ENCODE measurements at regions not wholly inside any gene's neighbourhood (a gene's known extent, or its start where the extent isn't known, plus 50 kb on each side); places are given as distances from the start of the nearest gene placed in this dataset.
"Not testable (repeated sequence)": the region's sequence is repeated elsewhere in the genome, so short reads cannot be mapped to it uniquely, and the experiment has no call there.

GRCh38 chr4:120005527-120005926 is 61.1 kb downstream of the MAD2L1 start:
- H3K9me3 Mint-ChIP-seq, result no peaks in the 10 kb centered on the region
- no peak overlapping the region for H3K4me3 Mint-ChIP-seq
- H3K27ac Mint-ChIP-seq, result no peak overlapping the region
- no peaks in the 10 kb centered on the region for H3K36me3 Mint-ChIP-seq
- H3K4me1 Mint-ChIP-seq, result no peaks in the 10 kb centered on the region
- peaks cover 5% of the 10 kb centered on the region for H3K27me3 Mint-ChIP-seq

GRCh38 chr4:120005076-120005475 is 61.6 kb downstream of the MAD2L1 start:
- Mint-ChIP-seq H3K27me3 (peaks cover 5% of the 10 kb centered on the region), H3K4me3 (no peak overlapping the region), H3K4me1 (no peaks in the 10 kb centered on the region), H3K9me3 (no peaks in the 10 kb centered on the region), H3K27ac (no peak overlapping the region), H3K36me3 (no peaks in the 10 kb centered on the region)

GRCh38 chr4:120004054-120004453 is 62.6 kb downstream of the MAD2L1 start:
- H3K27ac Mint-ChIP-seq, result no peak overlapping the region
- H3K4me3 Mint-ChIP-seq, result no peak overlapping the region
- H3K4me1 Mint-ChIP-seq, result no peaks in the 10 kb centered on the region
- H3K9me3 Mint-ChIP-seq, result no peaks in the 10 kb centered on the region
- no peaks in the 10 kb centered on the region for H3K36me3 Mint-ChIP-seq
- H3K27me3 Mint-ChIP-seq, result peaks cover 4% of the 10 kb centered on the region

- no peaks in the 10 kb centered on the region for H3K4me1 Mint-ChIP-seq
- H3K4me3 Mint-ChIP-seq, result no peak overlapping the region
- no peaks in the 10 kb centered on the region for H3K36me3 Mint-ChIP-seq
- H3K9me3 Mint-ChIP-seq, result no peaks in the 10 kb centered on the region
- peaks cover 4% of the 10 kb centered on the region for H3K27me3 Mint-ChIP-seq
- H3K27ac Mint-ChIP-seq, result no peak overlapping the region
Observed at GRCh38 chr4:120003193-120003592, 63.5 kb downstream of the MAD2L1 start.

- peaks cover 4% of the 10 kb centered on the region for H3K27me3 Mint-ChIP-seq
- H3K4me1 Mint-ChIP-seq, result no peaks in the 10 kb centered on the region
- H3K36me3 Mint-ChIP-seq, result no peaks in the 10 kb centered on the region
- no peak overlapping the region for H3K27ac Mint-ChIP-seq
- H3K9me3 Mint-ChIP-seq, result no peaks in the 10 kb centered on the region
- H3K4me3 Mint-ChIP-seq, result no peak overlapping the region
Observed at GRCh38 chr4:120001850-120002249, 64.8 kb downstream of the MAD2L1 start.

- Mint-ChIP-seq H3K4me1 (no peaks in the 10 kb centered on the region), H3K36me3 (no peaks in the 10 kb centered on the region), H3K4me3 (no peak overlapping the region), H3K27me3 (peaks cover 2% of the 10 kb centered on the region), H3K9me3 (no peaks in the 10 kb centered on the region), H3K27ac (no peak overlapping the region)
Observed at GRCh38 chr4:120000591-120001296, 65.9 kb downstream of the MAD2L1 start.

- not testable (repeated sequence) for H3K27me3 Mint-ChIP-seq, H3K4me3 Mint-ChIP-seq, H3K4me1 Mint-ChIP-seq, H3K27ac Mint-ChIP-seq, H3K9me3 Mint-ChIP-seq, H3K36me3 Mint-ChIP-seq
Observed at GRCh38 chr4:119996024-119996423, 70.6 kb downstream of the MAD2L1 start.

- Mint-ChIP-seq H3K27me3 (peaks cover 7% of the 10 kb centered on the region), H3K36me3 (no peaks in the 10 kb centered on the region), H3K27ac (no peak overlapping the region), H3K4me3 (no peak overlapping the region), H3K4me1 (no peaks in the 10 kb centered on the region), H3K9me3 (no peaks in the 10 kb centered on the region)
Observed at GRCh38 chr4:119984996-119985395, 81.7 kb downstream of the MAD2L1 start.

- Mint-ChIP-seq H3K4me3 (no peak overlapping the region), H3K9me3 (no peaks in the 10 kb centered on the region), H3K36me3 (no peaks in the 10 kb centered on the region), H3K27me3 (peaks cover 8% of the 10 kb centered on the region), H3K27ac (no peak overlapping the region), H3K4me1 (no peaks in the 10 kb centered on the region)
Observed at GRCh38 chr4:119982756-119983155, 83.9 kb downstream of the MAD2L1 start.

- Mint-ChIP-seq H3K9me3 (no peaks in the 10 kb centered on the region), H3K4me3 (no peak overlapping the region), H3K36me3 (no peaks in the 10 kb centered on the region), H3K4me1 (no peaks in the 10 kb centered on the region), H3K27me3 (peaks cover 6% of the 10 kb centered on the region), H3K27ac (no peak overlapping the region)
Observed at GRCh38 chr4:119980456-119980855, 86.2 kb downstream of the MAD2L1 start.

GRCh38 chr4:119977076-119977940 is 89.3 kb downstream of the MAD2L1 start:
- Mint-ChIP-seq H3K4me3 (no peak overlapping the region), H3K9me3 (no peaks in the 10 kb centered on the region), H3K4me1 (no peaks in the 10 kb centered on the region), H3K27me3 (peaks cover 7% of the 10 kb centered on the region), H3K27ac (no peak overlapping the region), H3K36me3 (no peaks in the 10 kb centered on the region)

GRCh38 chr4:119971431-119972084 is 95.1 kb downstream of the MAD2L1 start:
- H3K27ac Mint-ChIP-seq, result no peak overlapping the region
- H3K4me1 Mint-ChIP-seq, result no peaks in the 10 kb centered on the region

GRCh38 chr4:119962631-119963030 is 104.0 kb downstream of the MAD2L1 start:
- Mint-ChIP-seq H3K27ac (no peak overlapping the region), H3K9me3 (no peaks in the 10 kb centered on the region), H3K27me3 (peaks cover 2% of the 10 kb centered on the region), H3K36me3 (no peaks in the 10 kb centered on the region), H3K4me1 (no peaks in the 10 kb centered on the region), H3K4me3 (no peak overlapping the region)

More at GRCh38 chr4:119971431-119972084, 95.1 kb downstream of the MAD2L1 start:
- Mint-ChIP-seq H3K36me3 (no peaks in the 10 kb centered on the region), H3K9me3 (no peaks in the 10 kb centered on the region), H3K4me3 (no peak overlapping the region), H3K27me3 (peaks cover 4% of the 10 kb centered on the region)

GRCh38 chr4:119958983-119959382 is 107.7 kb downstream of the MAD2L1 start:
- Mint-ChIP-seq H3K9me3 (no peaks in the 10 kb centered on the region), H3K4me1 (no peaks in the 10 kb centered on the region), H3K4me3 (no peak overlapping the region), H3K36me3 (no peaks in the 10 kb centered on the region), H3K27me3 (no peaks in the 10 kb centered on the region), H3K27ac (no peak overlapping the region)

GRCh38 chr4:119955256-119955655 is 111.4 kb downstream of the MAD2L1 start:
- no peaks in the 10 kb centered on the region for H3K36me3 Mint-ChIP-seq
- H3K4me1 Mint-ChIP-seq, result no peaks in the 10 kb centered on the region
- H3K4me3 Mint-ChIP-seq, result no peak overlapping the region
- H3K9me3 Mint-ChIP-seq, result no peaks in the 10 kb centered on the region
- H3K27ac Mint-ChIP-seq, result no peak overlapping the region
- H3K27me3 Mint-ChIP-seq, result no peaks in the 10 kb centered on the region

GRCh38 chr4:119954487-119954886 is 112.2 kb downstream of the MAD2L1 start:
- not testable (repeated sequence) for H3K27ac Mint-ChIP-seq, H3K36me3 Mint-ChIP-seq, H3K4me1 Mint-ChIP-seq

More at GRCh38 chr4:119954487-119954886, 112.2 kb downstream of the MAD2L1 start:
- not testable (repeated sequence) for H3K4me3 Mint-ChIP-seq, H3K9me3 Mint-ChIP-seq, H3K27me3 Mint-ChIP-seq

All from activated naive CD4-positive, alpha-beta T cell treated with anti-CD3 and anti-CD28 coated beads, Interleukin-2, amount 50 U/mL, for 24 hours (primary cell).